ENCODE measurements at regions not wholly inside any gene's neighbourhood (a gene's known extent, or its start where the extent isn't known, plus 50 kb on each side); places are given as distances from the start of the nearest gene placed in this dataset.

DNA sequence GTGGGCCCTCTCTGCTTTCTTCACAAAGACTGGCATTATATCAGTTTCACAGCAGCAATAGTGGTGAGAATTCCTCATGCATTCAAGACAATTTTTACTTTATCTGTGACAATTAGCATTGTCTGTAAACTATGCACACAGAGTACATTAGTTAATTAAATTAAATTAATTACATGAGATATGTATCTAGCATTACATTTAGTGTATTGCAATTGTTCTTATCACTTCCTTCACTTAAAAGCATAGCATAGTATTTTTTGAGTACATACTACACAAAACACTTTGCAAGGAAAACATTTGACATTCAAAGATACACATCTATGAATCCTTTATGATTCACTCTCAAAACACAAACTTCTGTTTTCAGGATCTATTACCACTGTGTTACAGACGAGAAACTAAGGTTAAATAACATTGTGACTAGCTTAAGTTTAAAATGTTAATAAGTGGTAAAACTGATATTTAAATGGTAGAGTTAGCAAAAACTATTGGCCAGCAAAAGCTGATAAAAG is 1542.6 kb downstream of the PLA2G4A start:
- DNase-seq (ENCODE audit: low read depth in 2 of 3, low spot score in 1 of 3), result no peak

DNA sequence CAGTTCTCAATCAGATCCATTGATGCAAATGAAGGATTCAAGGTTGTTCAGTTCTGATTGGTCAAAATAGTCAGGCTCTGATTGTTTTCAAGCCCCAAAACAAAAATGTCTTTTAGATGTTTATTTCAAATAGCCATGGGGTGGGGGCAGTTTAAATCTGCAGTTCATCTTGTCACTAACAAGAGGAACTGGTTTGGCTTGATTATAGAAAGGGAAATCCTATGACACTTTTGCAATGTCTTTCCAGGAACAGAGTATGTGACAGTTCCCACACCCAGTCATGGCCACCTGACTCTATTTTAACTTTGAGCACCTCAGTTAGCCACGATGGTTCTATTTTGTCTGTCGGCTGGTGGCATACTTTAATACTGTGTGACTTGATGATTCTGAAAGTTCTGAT is 1544.1 kb downstream of the PLA2G4A start:
- no peak for DNase-seq (ENCODE audit: low read depth in 2 of 3, low spot score in 1 of 3)

DNA sequence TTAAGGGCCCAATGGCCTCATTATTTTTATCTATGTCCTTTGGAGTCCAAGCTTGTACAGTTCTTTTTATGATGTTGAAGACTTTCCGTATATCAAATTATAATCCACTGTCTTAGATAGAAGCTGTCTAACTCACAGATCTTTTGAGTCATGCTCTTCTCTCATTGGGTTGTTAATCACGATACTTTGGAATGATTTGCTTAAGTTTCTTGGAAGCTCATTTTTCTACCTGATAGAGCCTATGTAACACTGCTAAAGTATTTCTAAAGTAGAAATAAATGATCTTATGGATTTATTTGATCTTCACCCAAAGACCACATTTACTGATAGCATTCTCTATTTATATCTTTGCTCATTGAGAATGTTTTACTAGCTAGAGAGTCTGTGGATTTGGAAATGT is 1554.1 kb downstream of the PLA2G4A start:
- no peak for DNase-seq (ENCODE audit: low read depth in 2 of 3, low spot score in 1 of 3)

DNA sequence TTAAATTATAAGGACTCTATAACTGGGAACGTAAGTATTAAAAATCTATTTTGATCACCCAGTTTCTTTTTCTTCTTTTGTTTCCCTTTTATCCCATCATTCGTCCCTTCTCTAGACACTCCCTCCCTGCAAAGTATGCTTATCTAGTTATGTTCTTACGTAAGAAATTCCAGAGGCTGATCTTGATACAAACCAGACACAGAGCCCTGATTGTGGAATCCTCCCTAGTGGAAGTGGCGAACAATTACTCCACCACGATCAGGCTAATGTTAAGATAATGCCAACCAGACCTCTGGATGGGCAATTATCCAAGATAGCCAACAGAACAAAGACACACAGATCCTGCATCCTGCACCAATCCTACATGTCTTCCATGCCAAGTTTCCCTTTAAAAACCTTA is 1557.4 kb downstream of the PLA2G4A start:
- no peak for DNase-seq (ENCODE audit: low read depth in 2 of 3, low spot score in 1 of 3)

DNA sequence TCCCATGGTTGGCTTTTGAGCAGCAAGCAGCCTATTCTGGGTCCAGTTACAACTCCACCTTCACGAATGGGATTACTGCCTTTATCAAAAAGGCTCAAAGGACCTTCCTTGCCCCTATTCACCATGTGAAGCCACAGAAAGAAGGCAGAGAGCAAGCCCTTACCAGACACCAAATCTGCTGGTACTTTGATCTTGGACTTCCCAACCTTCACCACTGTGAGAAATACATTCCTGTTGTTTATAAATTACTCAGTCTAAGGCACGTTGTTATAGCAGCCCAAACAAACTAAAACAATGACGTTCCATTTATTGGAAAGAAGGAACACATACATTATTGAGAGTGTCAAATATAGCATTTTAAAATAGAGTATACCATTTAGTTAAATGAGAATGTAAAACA is 1557.9 kb downstream of the PLA2G4A start:
- DNase-seq (ENCODE audit: low read depth in 2 of 3, low spot score in 1 of 3), result no peak

DNA sequence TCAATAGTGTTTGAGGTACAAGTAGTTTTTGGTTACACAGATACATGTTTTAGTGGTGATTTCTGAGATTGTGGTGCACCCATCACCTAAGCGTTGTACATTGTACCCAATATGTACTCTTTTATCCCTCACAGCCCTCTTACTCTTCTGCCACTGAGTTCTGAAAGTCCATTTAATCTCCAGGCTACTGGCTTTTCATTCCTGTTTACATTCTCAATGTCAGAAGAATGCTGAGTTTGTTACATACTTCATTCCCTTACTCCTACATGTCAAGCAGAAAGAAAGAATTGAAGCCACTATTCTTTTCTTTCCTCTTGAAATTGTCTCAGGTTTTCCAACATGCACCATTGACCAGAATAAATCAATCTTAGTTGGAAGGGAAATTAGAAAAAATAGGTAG is 1565.9 kb downstream of the PLA2G4A start:
- DNase-seq (ENCODE audit: low read depth in 2 of 3, low spot score in 1 of 3), result no peak

DNA sequence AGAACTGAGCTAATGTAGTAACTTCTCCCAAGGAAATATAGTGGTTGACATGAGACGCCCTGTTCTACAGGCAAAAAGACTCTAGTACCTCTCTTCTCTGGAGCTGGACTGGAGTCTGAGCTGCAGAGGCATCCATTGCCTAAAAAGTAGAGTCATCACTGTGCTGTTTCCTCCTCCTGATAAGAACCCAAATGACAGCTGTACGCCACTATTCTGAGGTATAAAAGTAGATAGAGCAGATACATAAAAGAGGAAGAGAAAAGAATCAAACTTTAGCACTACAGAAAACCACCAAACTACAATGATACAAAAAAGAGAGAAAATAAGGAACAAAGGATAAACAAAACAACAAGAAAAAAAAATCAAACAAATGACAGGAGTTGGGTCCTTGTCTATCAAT is 1568.8 kb downstream of the PLA2G4A start:
- no peak for DNase-seq (ENCODE audit: low read depth in 2 of 3, low spot score in 1 of 3)

DNA sequence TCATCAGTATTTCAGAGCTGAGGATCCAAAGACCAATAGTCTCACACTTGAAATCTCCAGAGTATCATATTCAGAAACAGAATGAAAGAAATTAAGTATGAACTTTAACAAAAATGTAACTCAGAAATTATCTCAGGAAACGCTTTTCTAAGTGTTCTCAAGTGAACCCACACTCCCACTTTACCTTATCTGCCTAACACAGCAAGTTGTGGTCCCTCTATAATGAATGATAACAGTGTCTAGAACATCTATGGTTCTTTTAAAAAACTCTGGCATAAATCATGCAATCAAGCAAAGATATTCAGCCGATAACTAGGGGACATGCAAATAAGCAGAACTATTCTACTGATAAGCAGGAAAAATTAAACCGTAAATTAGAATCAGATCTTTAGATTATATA is 1574.2 kb downstream of the PLA2G4A start:
- DNase-seq (ENCODE audit: low read depth in 2 of 3, low spot score in 1 of 3), result no peak

DNA sequence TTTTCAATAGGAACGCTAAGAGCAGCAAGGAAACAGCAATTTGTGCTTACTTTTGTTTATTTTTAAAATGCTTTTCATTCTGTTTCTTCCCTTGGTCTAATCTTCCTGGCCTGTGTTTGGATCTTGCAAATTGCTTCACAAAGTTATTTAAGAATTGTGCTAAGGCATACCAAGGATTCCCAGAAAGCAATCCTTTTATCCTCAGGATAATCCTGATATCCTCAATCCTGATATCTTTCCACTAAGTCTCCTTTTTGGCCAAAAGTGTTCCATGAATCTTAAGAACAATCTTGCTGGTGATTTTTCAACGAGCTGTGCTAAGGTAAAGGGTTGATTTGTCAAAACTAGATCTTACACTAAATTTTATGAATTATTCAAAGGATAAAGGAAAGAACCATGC is 1577.9 kb downstream of the PLA2G4A start:
- DNase-seq (ENCODE audit: low read depth in 2 of 3, low spot score in 1 of 3), result no peak

DNA sequence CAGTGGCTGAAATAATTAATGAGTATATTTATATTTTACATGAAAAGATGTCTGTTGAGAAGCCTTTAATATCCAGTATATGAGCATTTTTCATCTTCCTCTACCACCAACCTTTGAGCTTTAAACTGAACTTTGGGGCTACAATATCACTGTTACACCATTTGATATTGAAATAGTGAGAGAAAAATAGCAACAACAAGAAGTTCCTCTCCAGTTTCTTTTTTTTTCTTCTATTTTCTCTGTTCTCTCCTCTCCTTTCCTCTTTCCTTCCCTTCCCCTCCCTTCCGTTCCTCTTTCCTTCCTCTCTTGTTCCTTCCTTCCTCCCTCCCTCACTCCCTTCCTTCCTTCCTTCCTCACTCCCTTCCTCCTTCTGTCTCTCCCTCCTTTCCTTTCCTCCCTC is 1591.4 kb downstream of the PLA2G4A start:
- DNase-seq (ENCODE audit: low read depth in 2 of 3, low spot score in 1 of 3), result no peak

DNA sequence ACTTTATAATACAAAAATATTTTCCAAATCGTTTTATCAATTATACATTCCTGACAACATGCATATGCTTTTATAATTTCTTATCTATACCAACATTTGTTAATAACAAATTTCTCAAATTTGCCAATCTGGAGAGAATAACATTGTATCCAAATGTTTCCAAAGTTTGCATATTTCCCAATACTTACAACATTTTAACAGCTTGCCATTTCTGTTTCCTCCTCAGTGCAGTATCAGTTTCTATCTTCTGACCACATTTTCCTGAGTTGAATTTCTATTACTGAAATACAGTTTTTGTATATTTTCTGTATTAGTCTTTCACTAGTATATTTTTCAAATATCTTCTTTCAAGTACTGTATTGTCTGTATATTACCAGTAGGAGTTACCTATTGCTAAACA is 1594.3 kb downstream of the PLA2G4A start:
- DNase-seq (ENCODE audit: low read depth in 2 of 3, low spot score in 1 of 3), result no peak

DNA sequence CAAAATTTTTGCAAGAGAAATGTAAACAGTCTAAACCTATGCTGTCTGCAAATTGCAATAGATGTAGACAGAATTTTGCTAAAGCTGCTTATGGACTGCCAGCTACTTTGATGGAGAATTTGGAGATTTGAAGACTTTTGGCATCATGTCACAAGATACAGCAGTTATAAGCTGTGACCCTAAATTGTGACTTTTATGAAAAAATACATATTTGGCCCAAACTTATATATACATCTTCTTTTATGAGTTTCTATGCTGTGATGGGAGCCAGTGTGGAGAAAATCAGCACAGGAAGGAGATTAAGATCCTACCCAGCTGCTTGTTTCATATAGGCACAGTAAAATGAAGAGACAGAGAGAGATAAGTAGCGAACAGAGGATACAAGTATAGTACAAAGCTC is 1595.4 kb downstream of the PLA2G4A start:
- no peak for DNase-seq (ENCODE audit: low read depth in 2 of 3, low spot score in 1 of 3)

DNA sequence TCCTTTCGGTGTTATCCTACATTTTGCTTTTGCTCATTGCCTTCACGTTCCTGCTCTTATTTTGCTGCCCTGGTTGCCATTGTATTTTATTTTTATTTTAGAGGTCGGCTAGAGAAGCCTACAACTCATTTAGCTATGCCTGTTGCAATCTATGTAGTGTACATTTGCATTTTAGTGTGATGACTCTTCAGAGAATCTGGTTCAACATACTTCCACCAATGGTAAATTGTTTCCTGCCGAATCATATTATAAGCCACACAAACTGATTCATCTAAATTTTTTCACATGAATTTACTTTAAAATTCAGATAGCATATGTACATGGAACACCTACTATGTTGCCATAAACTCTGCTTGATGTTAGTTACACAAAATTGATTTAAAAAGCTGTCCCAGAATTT is 1596.9 kb downstream of the PLA2G4A start:
- DNase-seq (ENCODE audit: low read depth in 2 of 3, low spot score in 1 of 3), result no peak

DNA sequence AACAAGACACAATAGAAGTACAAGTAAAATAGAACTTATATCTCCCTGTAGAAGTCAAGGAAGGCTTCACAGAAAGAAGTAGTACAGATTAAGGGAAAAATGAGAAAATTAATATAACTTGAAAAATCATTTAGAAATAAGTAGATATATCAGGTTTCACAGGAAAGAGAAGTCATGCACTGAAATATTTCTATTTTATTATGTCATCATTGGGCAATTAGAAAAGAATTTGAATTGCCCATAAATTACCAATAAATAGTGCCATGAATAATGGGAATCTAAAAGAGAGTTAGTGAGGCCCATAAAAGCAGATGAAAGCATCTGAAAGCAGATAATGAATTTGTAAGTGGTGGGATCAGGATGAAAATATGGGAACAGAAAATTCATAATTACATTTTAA is 1597.8 kb downstream of the PLA2G4A start:
- no peak for DNase-seq (ENCODE audit: low read depth in 2 of 3, low spot score in 1 of 3)

DNA sequence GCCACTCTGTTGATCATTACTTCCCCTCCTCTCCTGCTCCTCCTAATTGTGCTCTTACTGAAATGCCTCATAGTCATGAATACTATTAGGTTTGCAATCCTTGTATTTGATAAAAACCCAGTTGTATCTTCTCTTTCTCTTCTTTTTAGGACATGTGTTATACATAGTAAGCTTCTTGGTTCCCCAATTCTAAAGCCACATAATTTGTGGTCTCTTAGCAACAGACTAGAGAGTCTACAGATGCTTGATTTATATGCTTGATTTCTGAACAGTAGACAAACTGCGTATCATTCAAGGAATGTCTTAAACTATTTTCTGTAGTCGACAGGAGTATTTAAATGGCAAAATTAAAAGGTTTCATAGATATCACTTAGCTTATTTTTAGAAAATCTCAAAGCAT is 1598.9 kb downstream of the PLA2G4A start:
- no peak for DNase-seq (ENCODE audit: low read depth in 2 of 3, low spot score in 1 of 3)

DNA sequence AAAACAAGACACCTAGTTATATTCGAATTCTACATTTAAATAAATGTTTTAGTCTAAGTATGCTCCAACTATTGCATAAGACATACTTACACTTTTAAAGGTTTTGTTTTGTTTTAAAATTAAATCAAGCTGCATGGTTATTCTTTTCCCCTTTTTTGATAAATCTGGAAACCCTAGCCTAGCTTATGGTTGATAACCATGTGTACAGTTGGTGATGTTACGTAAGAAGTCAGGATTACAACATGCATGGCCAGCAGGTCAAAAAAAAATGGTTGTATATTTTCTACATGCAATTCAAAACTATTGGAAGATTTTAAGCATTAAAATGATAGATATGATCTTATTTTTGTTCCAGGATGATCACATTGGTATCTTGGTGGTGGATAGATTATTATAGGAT is 1600.6 kb downstream of the PLA2G4A start:
- no peak for DNase-seq (ENCODE audit: low read depth in 2 of 3, low spot score in 1 of 3)

DNA sequence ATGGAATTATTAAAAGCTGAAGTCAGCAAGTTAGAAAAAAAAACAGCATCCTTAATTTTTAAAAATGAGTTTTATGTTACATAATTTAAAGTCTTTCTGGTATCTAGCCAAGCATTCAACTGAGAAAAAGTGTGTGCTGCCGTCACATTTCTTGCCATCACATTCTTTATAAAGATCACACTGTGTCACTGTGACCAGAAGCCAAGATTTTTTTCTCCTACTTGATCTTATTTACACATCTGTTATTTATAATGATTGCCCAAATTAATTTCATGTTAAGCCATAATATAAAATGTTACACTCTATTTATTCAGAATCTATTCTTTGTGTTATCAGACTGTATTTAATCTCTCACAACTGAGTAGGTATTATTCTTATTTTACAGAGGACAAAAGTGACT is 1603.7 kb downstream of the PLA2G4A start:
- DNase-seq (ENCODE audit: low read depth in 2 of 3, low spot score in 1 of 3), result no peak

DNA sequence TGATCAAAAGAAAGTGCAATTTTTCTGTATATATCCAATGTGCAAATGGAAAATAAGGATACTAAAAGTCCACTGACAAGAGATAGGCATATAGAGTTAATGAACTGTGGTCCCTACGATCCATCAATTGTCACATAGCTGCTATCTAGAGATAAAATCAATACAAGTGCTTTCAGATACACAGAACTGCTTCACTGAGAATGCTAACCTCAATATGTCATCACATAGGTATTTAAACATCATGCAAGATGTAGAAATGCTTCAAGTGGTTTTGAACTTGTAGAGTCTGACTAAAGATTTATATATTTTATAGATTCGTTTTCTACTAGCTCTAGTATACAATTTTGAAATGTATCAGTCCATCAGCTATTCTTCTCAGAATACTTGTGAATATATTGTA is 1604.7 kb downstream of the PLA2G4A start:
- no peak for DNase-seq (ENCODE audit: low read depth in 2 of 3, low spot score in 1 of 3)

DNA sequence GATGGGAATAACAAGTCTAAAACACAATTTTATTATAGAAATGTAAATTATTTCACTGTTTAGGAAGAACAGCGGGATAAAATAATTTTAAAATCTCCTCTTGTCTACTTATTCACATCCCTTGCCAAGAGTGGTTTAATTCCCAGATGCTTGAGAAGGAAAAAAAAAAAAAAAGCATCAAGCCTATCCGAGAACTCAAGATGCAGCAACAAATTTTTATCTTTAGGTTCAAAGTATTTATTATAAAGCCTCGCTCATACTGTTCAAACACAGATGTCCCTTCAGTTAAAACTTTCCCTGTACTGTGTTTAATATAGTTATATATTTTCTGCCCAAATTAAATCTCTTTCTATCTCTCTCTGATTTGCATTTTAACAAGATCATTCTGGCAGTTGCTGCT is 1615.8 kb downstream of the PLA2G4A start:
- no peak for DNase-seq (ENCODE audit: low read depth in 2 of 3, low spot score in 1 of 3)

DNA sequence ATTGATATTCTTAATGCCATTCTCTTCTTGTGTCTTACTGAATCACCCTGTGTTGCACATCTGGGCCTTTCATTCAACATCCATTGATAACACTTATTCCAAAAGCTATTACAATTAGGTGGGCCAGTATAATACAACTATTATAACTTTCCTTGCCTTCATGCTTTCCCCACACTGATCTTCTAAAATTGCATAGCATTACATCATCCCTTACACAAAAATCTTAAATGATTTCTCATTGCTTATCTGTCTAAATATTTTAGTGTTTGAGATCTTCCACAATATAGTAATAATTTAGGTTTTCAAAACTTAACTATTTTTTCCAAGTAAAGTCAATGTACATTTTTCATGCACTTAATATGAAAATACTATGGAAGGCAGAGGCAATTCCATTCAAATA is 1634.1 kb downstream of the PLA2G4A start:
- DNase-seq (ENCODE audit: low read depth in 2 of 3, low spot score in 1 of 3), result no peak

DNA sequence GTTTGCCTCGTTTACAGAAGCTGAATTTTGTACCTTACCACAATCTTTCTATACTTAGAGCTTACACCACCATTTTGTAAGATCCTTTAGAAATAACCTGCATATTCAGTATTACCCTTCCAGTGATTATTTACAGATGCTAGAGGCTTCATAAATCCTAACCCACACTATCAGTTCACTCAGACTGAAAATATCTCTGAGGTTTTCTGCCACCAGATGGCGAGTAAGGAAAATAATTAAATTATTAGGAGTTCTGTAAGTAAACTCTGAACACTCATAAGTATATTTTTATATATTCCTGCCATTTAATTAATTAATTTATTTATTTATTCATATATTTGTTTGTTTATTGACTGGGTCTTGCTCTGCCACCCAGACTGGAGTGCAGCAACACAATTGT is 1635.2 kb downstream of the PLA2G4A start:
- no peak for DNase-seq (ENCODE audit: low read depth in 2 of 3, low spot score in 1 of 3)

DNA sequence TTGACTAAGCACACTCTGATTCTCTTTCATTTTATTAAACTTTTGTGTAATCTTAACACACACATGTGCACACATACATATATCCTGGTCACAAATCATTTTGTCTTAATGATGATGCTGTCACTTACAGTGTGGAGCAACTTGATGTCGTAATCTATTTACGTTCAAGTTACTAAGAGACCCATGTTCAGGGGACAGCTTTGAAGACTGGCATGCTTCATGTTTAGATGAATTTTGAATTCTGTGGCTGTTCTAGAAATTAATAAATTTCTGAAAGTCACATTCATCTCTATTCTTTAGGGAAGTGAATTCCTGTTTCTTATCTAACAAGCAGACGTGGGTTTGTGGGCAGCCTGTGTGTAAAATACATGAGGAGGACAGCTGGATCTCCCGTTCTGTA is 1637.8 kb downstream of the PLA2G4A start:
- DNase-seq (ENCODE audit: low read depth in 2 of 3, low spot score in 1 of 3), result no peak

DNA sequence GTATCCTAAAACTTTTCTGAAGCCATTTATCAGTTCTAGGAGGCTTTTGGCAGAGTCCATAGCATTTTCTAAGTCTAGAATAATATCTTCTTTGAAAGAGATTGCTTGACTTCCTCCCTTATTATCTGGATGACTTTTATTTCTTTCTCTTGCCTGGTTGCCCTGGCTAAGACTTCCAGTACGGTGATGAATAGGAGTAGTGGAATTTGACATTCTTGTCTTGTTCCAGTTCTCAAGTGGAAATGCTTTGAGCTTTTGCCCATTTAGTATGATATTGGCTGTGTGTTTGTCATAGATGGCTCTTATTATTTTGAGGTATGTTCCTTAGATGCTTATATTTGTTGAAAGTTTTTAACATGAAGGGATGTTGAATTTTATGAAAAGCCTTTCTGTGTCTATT is 1647.9 kb downstream of the PLA2G4A start:
- no peak for DNase-seq (ENCODE audit: low read depth in 2 of 3, low spot score in 1 of 3)

All from stimulated activated CD4-positive, alpha-beta T cell treated with anti-CD3 and anti-CD28 coated beads, Interleukin-12 subunit alpha, Interleukin-12 subunit beta, amount 100 ng/mL, for 48 hours (primary cell).